Renal cortex interstitium (tissue), 11 donors: ENCODE measurements at regions not wholly inside any gene's neighbourhood (a gene's known extent, or its start where the extent isn't known, plus 50 kb on each side); places are given as distances from the start of the nearest gene placed in this dataset.

Experiments used
- DNase-seq, 11 donors: peaks; one replicate each; pipeline ENCODE4 v3.0.0-alpha.2; 2013; ENCODE audit warnings: low read depth in 9 of 11, low spot score in 4 of 11; ENCODE audit errors: extremely low read depth in 1 of 11

- DNase-seq, result no peak
Observed at GRCh38 chr18:2480536-2480935, 90.8 kb downstream of the METTL4 start.

DNA sequence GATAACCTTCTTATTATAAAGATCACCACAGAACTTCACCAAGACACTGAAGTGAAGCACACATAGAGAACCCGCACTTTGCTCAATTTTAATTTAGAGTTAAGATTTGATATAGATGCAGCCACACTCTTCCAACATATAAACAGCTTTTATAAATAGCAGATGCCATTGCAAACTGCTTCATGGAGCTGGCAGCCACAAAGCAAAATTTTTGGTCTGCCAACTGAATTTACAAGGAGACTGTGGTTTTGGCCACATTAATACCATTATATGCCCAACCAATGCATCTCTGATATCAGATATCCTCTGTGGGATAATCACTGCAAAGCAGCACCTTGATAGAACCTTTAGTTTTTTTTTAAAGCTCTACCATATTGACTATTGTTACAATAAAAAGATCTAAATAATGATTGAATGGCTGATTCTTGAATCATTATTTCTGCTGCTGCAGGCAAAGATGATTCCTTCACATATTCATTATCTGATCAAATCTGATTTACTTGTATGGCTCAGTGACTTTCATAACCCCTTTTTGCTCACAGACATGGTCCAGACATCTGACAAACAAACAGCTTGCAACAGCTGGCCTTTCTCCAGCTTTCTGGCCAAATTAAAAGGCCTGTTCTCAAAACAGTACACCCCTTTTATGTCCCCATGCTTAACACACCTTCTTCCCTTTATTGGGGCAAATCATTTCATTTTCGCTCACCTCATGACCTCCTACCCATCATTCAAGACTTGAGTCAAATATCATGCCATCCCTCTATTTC lies 88.4 kb downstream of the METTL4 start:
- DNase-seq, result no peak

DNA sequence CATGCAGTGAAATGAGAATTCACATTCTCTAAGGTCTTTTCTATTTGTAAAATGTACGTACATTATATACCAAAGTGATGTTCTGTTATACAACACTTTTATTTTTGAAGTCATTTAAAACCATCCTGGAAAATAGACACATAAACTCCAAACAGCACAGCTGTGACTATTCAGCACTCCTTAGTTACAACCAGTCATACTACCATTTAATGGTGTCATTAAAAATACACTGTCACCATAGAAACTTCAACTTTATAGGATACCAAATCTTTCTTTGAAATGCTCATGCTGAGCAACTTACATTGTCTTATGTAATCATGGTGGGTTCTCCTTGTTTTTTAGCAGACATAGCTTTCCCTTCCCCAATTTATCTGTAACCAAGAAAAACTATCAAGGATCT lies 85.3 kb downstream of the METTL4 start:
- DNase-seq, result peak in 7 of 11 donors; percentile 21 to 65 (median 33)

DNA sequence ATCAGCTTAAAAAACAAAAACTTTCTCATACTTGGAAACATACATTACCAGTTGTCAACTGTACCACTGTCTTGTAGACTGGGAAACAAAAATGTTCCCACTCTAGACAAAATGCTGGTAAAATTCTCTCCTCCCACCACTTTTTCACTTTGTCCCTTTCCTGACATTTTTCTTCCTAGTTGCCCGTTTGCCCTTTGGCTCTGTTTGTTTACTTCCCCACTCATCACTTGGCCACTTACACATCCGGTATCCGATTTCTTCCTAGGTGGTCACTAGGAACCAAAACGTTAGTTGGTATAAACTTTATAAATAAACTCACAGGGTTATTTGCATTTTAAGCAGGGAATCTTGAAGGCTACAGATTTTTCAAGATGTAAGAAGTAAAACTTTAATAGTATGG lies 84.9 kb downstream of the METTL4 start:
- no peak for DNase-seq
